ENCODE measurements at regions not wholly inside any gene's neighbourhood (a gene's known extent, or its start where the extent isn't known, plus 50 kb on each side); places are given as distances from the start of the nearest gene placed in this dataset.
"Not testable (repeated sequence)": the region's sequence is repeated elsewhere in the genome, so short reads cannot be mapped to it uniquely, and the experiment has no call there.

DNA sequence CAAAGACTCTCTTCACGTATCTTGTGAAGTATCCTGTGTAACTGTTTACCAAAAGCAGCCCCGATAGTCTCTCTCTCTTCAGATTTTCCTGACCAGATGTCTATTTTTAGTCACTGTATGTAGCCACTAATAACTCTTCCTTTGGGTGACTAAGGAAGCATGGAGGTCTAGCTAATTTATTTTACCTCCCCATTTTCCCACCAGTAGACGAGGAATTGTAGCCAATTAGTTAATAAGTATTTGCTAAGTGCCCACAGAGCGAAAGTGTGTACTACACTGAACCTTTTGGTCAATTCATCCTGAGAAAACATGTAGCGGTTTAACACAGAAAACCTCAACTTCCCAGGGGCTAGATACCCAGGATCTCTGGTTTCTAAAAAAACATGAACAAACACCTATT, 180.6 kb downstream of the TBX18 start:
- DNase-seq (ENCODE audit: low read depth, low spot score), result no peak
- no peaks in the 10 kb centered on the region for H3K36me3 ChIP-seq (ENCODE audit: insufficient read depth, low read length)

DNA sequence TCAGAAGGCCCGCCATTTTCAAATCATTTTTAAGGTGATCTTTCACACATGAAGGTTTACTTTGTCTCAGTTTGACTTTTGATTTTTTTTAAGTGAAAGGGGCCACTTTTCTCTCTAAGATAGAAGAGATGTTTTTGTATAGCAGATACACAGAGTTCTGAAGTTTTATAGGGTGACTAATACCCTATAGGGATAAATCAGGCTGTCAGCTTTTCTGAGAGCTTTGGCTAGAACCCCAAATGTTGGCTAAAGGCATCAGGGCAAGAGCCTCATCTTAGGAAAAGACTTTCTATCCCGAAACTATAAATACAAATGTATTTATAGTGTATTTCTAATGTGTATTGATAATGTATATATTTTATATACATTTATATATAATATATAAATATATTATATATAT, 181.4 kb downstream of the TBX18 start:
- Histone ChIP-seq H3K4me3 (no peak overlapping the region), H3K9me3 (ENCODE audit: low read depth, low read length) (no peaks in the 10 kb centered on the region), H3K36me3 (ENCODE audit: insufficient read depth, low read length) (no peaks in the 10 kb centered on the region), H3K27ac (no peak overlapping the region), H3K9ac (ENCODE audit: insufficient read length) (no peak overlapping the region)
- TF ChIP-seq POLR2AphosphoS5 (IDR thresholded peaks at IDR 0.05; ENCODE audit: borderline replicate concordance, low read depth, low read length), result no peak
- no peak for DNase-seq (ENCODE audit: low read depth, low spot score)

More for the DNA sequence above, 180.6 kb downstream of the TBX18 start:
- Histone ChIP-seq H3K9me3 (ENCODE audit: low read depth, low read length) (no peaks in the 10 kb centered on the region), H3K9ac (ENCODE audit: insufficient read length) (no peak overlapping the region), H3K27ac (no peak overlapping the region), H3K4me3 (no peak overlapping the region)
- no peak for TF ChIP-seq EZH2 (IDR thresholded peaks at IDR 0.05)
- no peak for TF ChIP-seq FOXP2 (optimal IDR thresholded peaks at IDR 0.05; ENCODE audit: control extremely low read depth, extremely low read length, insufficient read depth)
- no peak for TF ChIP-seq POLR2AphosphoS5 (IDR thresholded peaks at IDR 0.05; ENCODE audit: borderline replicate concordance, low read depth, low read length)

DNA sequence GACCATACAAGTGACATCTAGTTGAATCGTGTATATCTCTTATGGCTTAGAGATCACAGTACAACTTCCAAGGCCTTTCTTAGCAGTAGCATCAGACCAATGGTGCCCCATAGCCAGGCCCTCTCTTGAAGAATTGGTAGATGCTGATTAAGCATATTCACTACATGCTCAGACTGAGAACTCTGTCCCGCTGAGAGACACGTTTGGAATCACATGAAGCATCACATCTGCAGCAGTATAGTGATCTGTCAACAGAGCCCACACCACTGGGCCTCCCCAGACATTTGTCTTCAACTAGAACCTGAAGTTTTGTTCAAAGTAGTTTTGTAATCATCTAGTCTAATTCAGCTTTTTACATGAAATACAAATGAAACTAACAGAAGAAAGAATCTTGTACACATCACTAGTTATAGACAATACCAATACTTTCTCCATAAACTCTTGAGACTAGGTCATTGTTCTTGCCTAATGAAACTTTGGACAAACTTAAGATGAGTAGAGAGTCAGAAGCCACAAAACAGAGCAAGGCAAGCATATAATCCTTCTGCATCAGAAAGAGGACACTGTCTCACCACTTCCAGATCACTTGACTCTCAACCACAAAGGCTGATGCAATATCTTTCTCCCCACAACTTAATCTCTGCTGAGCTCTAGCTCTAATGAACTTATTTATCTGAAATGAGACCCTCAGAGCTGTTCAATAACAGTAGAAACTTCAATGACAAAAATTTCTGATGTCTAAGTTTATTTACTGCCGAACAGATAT, 182.7 kb downstream of the TBX18 start:
- Histone ChIP-seq H3K4me3 (0 out of 2 replicates have a peak overlapping the region, but pooled peaks have one; percentile 14), H3K27ac (peak overlapping the region; percentile 47), H3K9ac (ENCODE audit: insufficient read length) (peak overlapping the region; percentile 30)

DNA sequence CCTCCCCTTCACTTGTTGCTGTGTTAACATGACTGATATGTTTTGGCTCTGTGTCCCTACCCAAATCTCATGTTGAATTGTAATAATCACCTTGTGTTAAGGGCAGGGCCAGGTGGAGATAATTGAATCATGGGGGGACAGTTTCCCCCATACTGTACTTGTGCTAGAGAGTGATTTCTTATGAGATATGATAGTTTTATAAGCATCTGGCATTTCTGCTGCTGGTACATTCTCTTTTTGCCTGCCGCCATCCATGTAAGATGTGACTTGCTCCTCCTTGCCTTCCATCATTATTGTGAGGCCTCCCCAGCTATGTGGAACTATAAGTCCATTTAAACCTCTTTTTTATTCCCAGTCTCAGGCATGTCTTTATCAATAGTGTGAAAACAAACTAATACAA, 185.0 kb downstream of the TBX18 start:
- DNase-seq (ENCODE audit: low read depth, low spot score), result no peak
- Histone ChIP-seq H3K9me3 (ENCODE audit: low read depth, low read length) (no peaks in the 10 kb centered on the region), H3K27ac (no peak overlapping the region), H3K9ac (ENCODE audit: insufficient read length) (no peak overlapping the region), H3K36me3 (ENCODE audit: insufficient read depth, low read length) (no peaks in the 10 kb centered on the region), H3K4me3 (no peak overlapping the region)
- TF ChIP-seq FOXP2 (optimal IDR thresholded peaks at IDR 0.05; ENCODE audit: control extremely low read depth, extremely low read length, insufficient read depth) (no peak), POLR2AphosphoS5 (IDR thresholded peaks at IDR 0.05; ENCODE audit: borderline replicate concordance, low read depth, low read length) (no peak), EZH2 (IDR thresholded peaks at IDR 0.05) (no peak)

More for the DNA sequence above, 182.7 kb downstream of the TBX18 start:
- H3K9me3 ChIP-seq (ENCODE audit: low read depth, low read length), result no peaks in the 10 kb centered on the region
- no peaks in the 10 kb centered on the region for H3K36me3 ChIP-seq (ENCODE audit: insufficient read depth, low read length)
- peak; percentile 48 for DNase-seq (ENCODE audit: low read depth, low spot score)
- TF ChIP-seq POLR2AphosphoS5 (IDR thresholded peaks at IDR 0.05; ENCODE audit: borderline replicate concordance, low read depth, low read length), result no peak
- no peak for TF ChIP-seq EZH2 (IDR thresholded peaks at IDR 0.05)

DNA sequence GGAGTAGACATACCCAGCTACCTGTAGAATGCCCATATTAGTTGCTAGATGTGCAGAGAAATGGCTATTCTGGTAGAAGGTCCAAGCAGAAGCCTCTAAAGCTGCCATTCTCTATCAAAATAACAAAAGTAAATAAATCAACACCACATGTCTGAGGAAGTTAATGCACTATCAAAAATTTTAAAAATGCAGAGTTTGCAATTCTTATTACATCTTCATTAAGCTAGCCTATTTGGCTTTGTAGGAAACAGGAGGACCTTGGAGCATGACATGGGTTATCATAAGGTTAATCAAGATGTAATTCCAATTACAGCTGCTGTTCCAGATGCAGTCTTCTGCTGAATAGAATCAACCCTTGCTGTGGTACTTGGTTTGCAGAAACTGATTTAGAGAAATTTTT, 188.4 kb downstream of the TBX18 start:
- H3K9ac ChIP-seq (ENCODE audit: insufficient read length), result no peak overlapping the region
- H3K9me3 ChIP-seq (ENCODE audit: low read depth, low read length), result no peaks in the 10 kb centered on the region
- no peaks in the 10 kb centered on the region for H3K36me3 ChIP-seq (ENCODE audit: insufficient read depth, low read length)
- TF ChIP-seq POLR2AphosphoS5 (IDR thresholded peaks at IDR 0.05; ENCODE audit: borderline replicate concordance, low read depth, low read length) (no peak), EZH2 (IDR thresholded peaks at IDR 0.05) (no peak), FOXP2 (optimal IDR thresholded peaks at IDR 0.05; ENCODE audit: control extremely low read depth, extremely low read length, insufficient read depth) (no peak)
- no peak overlapping the region for H3K4me3 ChIP-seq
- DNase-seq (ENCODE audit: low read depth, low spot score), result no peak
- H3K27ac ChIP-seq, result no peak overlapping the region

DNA sequence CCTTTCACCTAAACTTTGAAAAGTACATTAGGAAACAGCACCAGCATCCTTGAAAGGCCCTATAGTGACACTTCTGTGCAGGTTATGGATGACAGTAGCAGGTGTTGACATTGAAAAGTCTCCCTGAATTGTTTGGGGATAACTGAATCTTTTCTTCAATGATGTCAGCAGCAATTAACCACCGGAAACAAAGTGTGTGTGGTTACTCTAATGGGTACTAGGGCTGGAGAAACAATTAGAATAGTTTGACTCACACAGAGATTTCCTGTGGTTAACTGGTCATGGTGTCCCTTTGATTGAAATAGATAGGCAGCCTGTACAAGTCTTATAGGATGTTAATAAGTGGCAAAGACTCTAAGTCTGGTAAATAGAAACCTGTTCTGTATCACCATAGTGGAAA, 189.1 kb downstream of the TBX18 start:
- Histone ChIP-seq H3K9me3 (ENCODE audit: low read depth, low read length) (no peaks in the 10 kb centered on the region), H3K9ac (ENCODE audit: insufficient read length) (no peak overlapping the region), H3K4me3 (no peak overlapping the region), H3K27ac (no peak overlapping the region), H3K36me3 (ENCODE audit: insufficient read depth, low read length) (no peaks in the 10 kb centered on the region)
- TF ChIP-seq EZH2 (IDR thresholded peaks at IDR 0.05) (no peak), POLR2AphosphoS5 (IDR thresholded peaks at IDR 0.05; ENCODE audit: borderline replicate concordance, low read depth, low read length) (no peak), FOXP2 (optimal IDR thresholded peaks at IDR 0.05; ENCODE audit: control extremely low read depth, extremely low read length, insufficient read depth) (no peak)
- DNase-seq (ENCODE audit: low read depth, low spot score), result no peak

DNA sequence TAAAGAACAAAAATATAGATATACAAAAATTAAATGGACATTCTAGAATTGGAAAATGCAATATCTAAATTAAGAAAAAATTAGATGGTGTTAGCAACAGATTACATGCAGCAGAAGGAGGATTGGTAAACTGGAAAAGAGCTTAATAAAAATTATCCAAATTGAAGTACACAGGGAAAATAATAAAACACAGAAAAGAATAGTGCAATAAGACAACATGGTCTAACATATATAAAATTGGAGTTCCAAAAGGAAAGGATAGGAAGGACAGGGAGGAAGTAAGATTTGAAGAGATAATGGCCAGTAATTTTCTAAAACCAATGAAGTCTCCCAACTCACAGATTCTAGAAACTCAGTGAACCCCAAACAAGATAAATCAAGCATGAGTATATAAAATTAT, 194.5 kb downstream of the TBX18 start:
- Histone ChIP-seq H3K4me3 (no peak overlapping the region), H3K27ac (no peak overlapping the region), H3K9ac (ENCODE audit: insufficient read length) (no peak overlapping the region), H3K36me3 (ENCODE audit: insufficient read depth, low read length) (no peaks in the 10 kb centered on the region), H3K9me3 (ENCODE audit: low read depth, low read length) (no peaks in the 10 kb centered on the region)
- no peak for DNase-seq (ENCODE audit: low read depth, low spot score)
- TF ChIP-seq POLR2AphosphoS5 (IDR thresholded peaks at IDR 0.05; ENCODE audit: borderline replicate concordance, low read depth, low read length) (no peak), FOXP2 (optimal IDR thresholded peaks at IDR 0.05; ENCODE audit: control extremely low read depth, extremely low read length, insufficient read depth) (no peak), EZH2 (IDR thresholded peaks at IDR 0.05) (no peak)

DNA sequence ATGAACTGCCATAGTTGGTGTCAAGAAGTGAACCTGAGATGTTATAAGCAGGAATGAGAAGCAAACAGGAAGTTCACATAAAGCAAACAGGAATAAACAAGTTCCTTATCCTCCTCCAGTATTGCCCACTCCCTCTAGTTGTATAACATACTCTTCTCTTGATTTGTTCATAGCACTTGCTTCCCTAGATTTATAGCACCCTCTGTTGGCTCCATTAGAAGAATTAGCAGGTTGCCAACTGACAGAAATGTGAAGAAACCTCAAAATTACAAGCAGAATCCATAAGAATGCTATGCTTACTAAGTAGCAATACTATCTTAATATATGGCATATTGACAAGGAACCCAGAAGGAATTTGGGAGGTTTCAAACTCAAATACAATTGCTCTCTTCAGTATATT, 195.4 kb downstream of the TBX18 start:
- TF ChIP-seq EZH2 (IDR thresholded peaks at IDR 0.05), result no peak
- H3K27ac ChIP-seq, result no peak overlapping the region
- no peak for DNase-seq (ENCODE audit: low read depth, low spot score)
- H3K4me3 ChIP-seq, result no peak overlapping the region
- H3K9me3 ChIP-seq (ENCODE audit: low read depth, low read length), result no peaks in the 10 kb centered on the region
- no peaks in the 10 kb centered on the region for H3K36me3 ChIP-seq (ENCODE audit: insufficient read depth, low read length)
- no peak overlapping the region for H3K9ac ChIP-seq (ENCODE audit: insufficient read length)

DNA sequence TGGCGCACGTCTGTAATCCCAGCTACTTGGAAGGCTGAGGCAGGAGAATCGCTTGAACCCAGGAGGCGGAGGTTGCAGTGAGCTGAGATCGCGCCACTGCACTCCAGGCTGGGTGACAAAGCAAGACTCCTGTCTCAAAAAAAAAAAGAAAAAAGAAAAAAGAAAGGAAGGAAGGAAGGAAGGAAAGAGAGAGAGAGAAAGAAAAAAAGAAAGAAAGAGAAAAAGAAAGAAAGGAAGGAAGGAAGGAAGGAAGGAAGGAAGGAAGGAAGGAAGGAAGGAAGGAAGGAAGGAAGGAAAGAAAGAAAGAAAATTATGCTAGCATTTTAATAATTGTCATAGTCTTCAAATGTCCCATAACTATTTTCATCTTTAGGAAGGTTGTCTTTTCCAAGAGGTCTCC, 198.7 kb downstream of the TBX18 start:
- DNase-seq (ENCODE audit: low read depth, low spot score); H3K27ac ChIP-seq; H3K36me3 ChIP-seq (ENCODE audit: insufficient read depth, low read length); H3K9me3 ChIP-seq (ENCODE audit: low read depth, low read length); H3K9ac ChIP-seq (ENCODE audit: insufficient read length); H3K4me3 ChIP-seq: not testable (repeated sequence)

Data from SK-N-MC (cell line).